HUES64 (cell line): ENCODE measurements at regions not wholly inside any gene's neighbourhood (a gene's known extent, or its start where the extent isn't known, plus 50 kb on each side); places are given as distances from the start of the nearest gene placed in this dataset.

ENCODE experiments used
- H3K27ac ChIP-seq: 2 replicates; pipeline ENCODE4 v1.7.0; 2013; ENCODE audit warnings: low read depth, low read length, inconsistent platforms
- H3K27me3 ChIP-seq: 2 replicates; pipeline ENCODE4 v1.6.1; 2013; ENCODE audit warnings: mild to moderate bottlenecking, low read length; ENCODE audit not compliant: insufficient read depth
- H3K36me3 ChIP-seq: 2 replicates; pipeline ENCODE4 v1.6.1; 2013; ENCODE audit warnings: mild to moderate bottlenecking, low read length; ENCODE audit not compliant: insufficient read depth
- H3K4me1 ChIP-seq: 2 replicates; pipeline ENCODE4 v1.6.1; 2013; ENCODE audit warnings: mild to moderate bottlenecking, low read length, moderate library complexity; ENCODE audit not compliant: insufficient read depth
- H3K4me3 ChIP-seq: 2 replicates; pipeline ENCODE4 v1.5.1; 2013; ENCODE audit warnings: mild to moderate bottlenecking, low read length, moderate library complexity
- H3K9ac ChIP-seq: 2 replicates; pipeline ENCODE4 v1.6.1; 2013; ENCODE audit warnings: mild to moderate bottlenecking, low read depth, low read length
- H3K9me3 ChIP-seq: 2 replicates; pipeline ENCODE4 v1.6.1; 2013; ENCODE audit warnings: low read depth, low read length; ENCODE audit not compliant: insufficient read depth
- WGBS: fragments of 150-250, 120-280 bp; methylation state at CpG from one replicate; pipeline ENCODE4 v1.1.7; 2013; ENCODE audit warnings: missing lambda C conversion rate; 5-methylcytosine and 5-hydroxymethylcytosine counted together

DNA sequence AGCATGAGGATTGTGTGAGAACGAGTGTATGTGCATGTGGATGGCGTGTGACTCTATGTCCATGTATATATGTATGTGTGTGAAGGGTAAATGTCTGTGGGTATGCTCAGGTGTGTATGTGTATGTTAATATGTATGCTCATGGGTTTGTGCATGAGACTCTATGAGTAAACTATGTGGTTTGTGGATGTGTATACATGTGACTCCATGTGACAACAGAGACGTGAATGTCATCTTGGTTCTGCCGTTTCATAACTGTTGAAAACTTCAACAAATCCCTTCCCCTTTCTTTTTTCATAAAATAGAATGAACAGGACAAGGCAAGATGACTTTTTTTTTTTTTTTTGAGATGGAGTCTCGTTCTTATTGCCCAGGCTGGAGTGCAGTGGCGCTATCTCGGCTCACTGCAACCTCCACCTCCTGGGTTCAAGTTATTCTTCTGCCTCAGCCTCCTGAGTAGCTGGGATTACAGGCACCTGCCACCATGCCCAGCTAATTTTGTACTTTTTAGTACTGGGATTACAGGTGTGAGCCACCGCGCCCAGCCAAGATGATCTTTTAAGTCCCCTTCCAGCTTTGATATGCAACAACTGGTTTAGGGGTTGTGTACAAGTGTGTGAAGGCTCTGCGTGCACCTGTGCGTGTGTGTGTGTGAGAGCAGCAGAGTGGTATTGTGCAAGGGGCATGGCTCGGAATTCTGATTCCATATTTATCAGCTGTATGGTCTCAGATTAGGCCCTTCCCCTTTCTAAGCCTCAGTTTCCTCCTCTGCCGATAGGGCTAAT lies 106.3 kb downstream of the EBNA1BP2 start:
- no peak overlapping the region for H3K4me3 ChIP-seq
- no peaks in the 10 kb centered on the region for H3K36me3 ChIP-seq
- no peak overlapping the region for H3K27ac ChIP-seq
- H3K9ac ChIP-seq = no peak overlapping the region
- 90% methylated on average over 13 of the region's 13 CpGs for WGBS
- H3K4me1 ChIP-seq = peaks cover 23% of the 10 kb centered on the region
- H3K9me3 ChIP-seq = no peaks in the 10 kb centered on the region
- H3K27me3 ChIP-seq = no peaks in the 10 kb centered on the region

DNA sequence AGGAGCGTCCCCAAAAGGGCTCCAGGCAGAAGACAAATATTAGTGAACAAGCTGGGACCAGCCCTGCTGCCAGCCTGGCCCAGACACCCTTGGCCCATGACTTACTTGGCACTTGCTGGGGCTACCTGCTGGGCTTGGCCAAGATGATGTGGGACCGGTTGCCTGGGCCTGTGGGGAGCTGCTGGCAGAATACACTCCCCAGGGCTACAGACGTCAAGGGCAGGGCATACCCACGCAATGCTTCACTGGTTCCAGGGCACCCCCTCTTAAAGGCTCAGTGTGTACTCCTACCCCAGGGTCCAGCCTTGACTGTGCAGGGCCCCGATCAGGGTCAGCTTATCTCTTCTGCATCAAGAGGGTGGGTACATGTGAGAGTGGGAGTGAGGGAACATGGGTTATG lies 106.5 kb upstream of the SLC2A1 start:
- no peak overlapping the region for H3K27ac ChIP-seq

DNA sequence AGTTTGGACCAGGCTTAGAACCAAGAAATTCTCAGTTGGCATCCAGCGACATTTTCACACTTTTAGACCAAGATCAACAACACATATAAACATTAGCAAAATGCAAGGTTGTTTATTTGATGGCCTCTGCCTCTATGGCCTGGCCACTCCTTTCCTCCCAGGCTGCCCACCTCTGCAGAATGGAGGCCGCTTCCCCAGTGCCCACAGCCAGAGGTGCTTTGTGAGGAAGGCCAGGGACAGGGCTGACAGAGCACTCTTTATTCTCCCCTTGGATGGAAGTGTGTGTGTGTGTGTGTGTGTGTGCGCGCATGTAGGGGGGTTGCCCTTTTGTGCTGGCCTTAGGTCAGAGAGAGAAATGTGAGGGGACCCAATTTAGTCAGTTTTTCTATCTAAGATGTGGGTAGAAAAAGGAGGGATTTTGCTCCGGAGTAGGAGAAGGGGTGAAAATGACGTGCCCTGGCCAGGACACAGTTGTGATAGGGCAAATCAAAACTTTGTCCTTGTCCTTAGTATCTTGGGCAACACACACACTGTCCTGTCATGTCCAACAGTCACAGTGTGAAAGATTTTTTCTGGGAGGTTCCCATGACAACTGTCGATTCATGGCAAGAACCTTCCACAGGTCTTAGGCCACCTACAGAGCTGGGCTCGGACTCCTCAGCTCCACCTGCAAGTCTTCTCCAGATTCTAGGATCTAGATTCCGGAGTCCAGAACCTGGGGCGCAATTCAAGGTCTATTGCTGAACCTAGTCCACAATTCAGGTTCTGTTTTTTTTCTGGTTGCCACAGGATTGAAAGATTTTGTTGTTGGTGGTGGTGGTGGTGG lies 104.9 kb upstream of the SLC2A1 start:
- Histone ChIP-seq H3K36me3 (no peaks in the 10 kb centered on the region), H3K4me3 (no peak overlapping the region), H3K9ac (no peak overlapping the region), H3K9me3 (no peaks in the 10 kb centered on the region), H3K4me1 (peaks cover 17% of the 10 kb centered on the region), H3K27me3 (no peaks in the 10 kb centered on the region), H3K27ac (no peak overlapping the region)
- WGBS = 92% methylated on average over 10 of the region's 10 CpGs

More for the DNA sequence above, 106.5 kb upstream of the SLC2A1 start:
- Histone ChIP-seq H3K36me3 (no peaks in the 10 kb centered on the region), H3K9ac (no peak overlapping the region), H3K9me3 (no peaks in the 10 kb centered on the region), H3K27me3 (no peaks in the 10 kb centered on the region), H3K4me3 (no peak overlapping the region), H3K4me1 (peaks cover 21% of the 10 kb centered on the region)
- WGBS = 92% methylated on average over 5 of the region's 5 CpGs

DNA sequence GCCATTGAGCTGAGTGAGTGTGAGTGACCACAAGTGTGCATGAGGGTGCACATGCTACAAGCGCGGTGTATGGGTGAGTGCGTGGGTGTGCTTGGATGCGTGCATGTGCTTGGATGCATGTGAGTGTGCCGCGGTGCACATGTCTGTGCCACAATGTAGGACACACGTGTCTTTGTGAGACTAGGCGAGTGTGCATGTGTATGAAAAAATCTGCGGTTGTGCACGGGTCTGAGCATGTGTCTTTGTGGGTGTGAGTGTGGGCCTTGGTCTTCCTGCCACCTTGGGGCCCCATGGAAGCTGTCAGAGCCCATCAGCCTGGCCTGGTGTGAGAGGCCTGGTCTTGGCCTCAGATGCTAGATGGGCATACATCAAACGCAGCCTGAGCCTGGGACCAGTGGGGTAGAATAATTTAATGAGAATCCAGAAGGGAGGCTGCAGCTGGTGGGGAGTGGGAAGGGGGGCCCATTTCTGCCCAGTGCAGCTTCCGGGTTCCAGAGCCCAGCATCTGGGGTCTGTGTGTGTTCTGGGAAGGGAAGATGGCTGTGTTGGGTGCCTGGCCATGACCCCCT lies 103.9 kb upstream of the SLC2A1 start:
- no peak overlapping the region for H3K27ac ChIP-seq
- WGBS = 94% methylated on average over 12 of the region's 12 CpGs
- H3K9me3 ChIP-seq = no peaks in the 10 kb centered on the region
- no peaks in the 10 kb centered on the region for H3K27me3 ChIP-seq
- H3K4me3 ChIP-seq = no peak overlapping the region
- peaks cover 24% of the 10 kb centered on the region for H3K4me1 ChIP-seq
- H3K9ac ChIP-seq = no peak overlapping the region
- H3K36me3 ChIP-seq = no peaks in the 10 kb centered on the region

DNA sequence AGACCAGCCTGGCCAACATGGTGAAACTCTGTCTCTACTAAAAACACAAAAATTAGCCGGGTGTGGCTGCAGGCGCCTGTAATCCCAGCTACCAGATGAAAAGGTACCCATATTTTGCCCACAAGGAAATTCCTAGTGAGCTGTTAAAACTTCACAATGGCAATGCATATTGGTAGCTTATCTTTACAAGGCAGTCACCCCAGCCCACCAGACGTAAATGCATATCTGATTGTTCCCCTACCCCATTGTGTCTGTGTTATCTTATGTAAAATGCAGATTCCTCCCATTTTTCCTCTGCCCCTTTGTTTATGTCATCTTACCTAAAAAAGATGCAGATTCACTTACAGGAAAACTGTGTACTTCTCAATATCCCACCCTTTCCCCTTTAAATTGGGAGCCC lies 103.1 kb upstream of the SLC2A1 start:
- no peak overlapping the region for H3K4me3 ChIP-seq
- H3K9me3 ChIP-seq = no peaks in the 10 kb centered on the region
- no peak overlapping the region for H3K27ac ChIP-seq
- no peak overlapping the region for H3K9ac ChIP-seq
- H3K36me3 ChIP-seq = no peaks in the 10 kb centered on the region
- H3K4me1 ChIP-seq = peaks cover 24% of the 10 kb centered on the region
- no peaks in the 10 kb centered on the region for H3K27me3 ChIP-seq
- 60% methylated on average over 3 of the region's 3 CpGs for WGBS

DNA sequence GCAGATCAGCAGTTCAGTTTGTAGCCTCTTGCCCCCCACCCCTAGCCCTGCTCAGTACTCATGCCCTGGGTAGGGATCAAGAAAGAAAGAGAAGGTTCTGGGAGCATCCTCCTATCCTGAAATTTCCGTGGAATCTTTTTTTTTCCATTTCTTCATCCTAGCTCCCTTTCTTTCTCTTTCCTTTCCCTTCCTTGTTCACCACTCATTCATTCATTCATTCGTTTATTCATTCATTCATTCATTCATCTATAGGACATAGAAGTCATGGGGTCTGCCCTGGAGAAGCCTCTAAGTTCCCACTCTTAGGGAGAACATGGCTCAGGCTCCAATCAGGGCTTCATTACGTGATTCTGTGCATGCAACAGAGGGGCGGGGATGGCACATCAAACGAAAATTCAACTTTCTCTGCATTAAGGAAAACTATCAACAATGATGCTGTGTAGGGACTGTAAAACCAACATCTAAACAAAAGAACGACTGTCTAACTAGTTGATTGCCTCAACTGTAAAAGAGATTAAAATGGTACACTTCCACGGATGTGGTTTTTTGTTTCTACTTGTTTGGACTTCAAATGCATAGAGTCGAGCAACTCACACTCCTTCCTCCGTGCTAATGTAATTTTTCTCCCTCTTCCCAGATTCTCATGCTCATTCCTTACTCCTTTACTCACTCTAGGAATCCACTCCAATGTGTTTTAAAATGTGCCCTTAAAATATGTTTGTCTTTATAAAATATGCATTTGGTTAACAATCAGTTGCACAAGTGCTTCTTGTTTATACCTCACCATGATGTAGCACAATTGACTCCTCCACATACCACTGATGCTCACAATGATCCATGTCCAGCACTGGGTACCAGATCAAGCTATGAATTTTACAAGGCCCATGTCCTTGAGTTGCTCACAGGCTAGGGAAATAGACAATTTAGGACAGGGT lies 101.2 kb upstream of the SLC2A1 start:
- no peaks in the 10 kb centered on the region for H3K9me3 ChIP-seq
- H3K36me3 ChIP-seq = no peaks in the 10 kb centered on the region
- 89% methylated on average over 9 of the region's 9 CpGs for WGBS
- no peaks in the 10 kb centered on the region for H3K27me3 ChIP-seq
- no peak overlapping the region for H3K27ac ChIP-seq
- H3K4me3 ChIP-seq = no peak overlapping the region
- H3K9ac ChIP-seq = no peak overlapping the region
- H3K4me1 ChIP-seq = peaks cover 24% of the 10 kb centered on the region

DNA sequence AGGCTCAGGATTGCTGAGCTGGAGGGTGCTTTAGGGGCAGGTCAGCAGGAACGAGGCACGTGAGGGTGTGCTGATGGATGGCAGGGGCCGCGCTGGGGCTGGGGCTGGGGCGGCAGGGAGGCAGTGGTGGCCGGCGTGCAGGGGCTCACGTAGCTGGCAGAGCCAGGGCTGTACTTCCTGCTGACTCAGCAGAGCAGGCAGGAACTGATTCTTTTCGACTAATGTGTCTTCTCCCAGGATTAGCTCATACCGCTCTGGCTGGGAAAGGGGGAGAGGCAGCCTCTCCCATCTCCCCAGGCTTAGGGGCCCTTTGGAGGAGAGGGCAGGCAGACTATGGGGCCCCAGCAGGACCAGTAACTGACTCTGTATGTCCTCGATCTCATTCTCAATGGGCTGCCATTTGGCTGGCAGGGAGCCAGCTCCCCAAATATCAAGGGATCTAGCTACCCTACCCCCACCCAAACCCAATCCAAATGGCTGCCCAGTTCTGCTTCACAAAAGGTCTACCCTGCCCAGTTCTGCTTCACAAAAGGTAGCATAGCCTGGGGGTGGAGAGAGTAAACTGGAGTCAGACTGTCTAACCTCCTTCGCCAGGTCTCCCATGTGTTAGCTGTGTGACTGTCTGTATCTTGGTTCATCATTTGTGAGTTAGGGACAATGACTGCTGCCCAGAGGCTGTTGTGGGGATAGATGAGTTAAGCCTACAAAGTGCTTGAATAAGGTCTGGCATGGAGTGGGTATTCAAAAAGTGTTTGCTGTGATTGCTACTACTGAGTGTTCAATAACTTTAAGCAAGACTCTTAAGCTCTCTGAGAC lies 100.1 kb upstream of the SLC2A1 start:
- H3K36me3 ChIP-seq = no peaks in the 10 kb centered on the region
- H3K4me3 ChIP-seq = no peak overlapping the region
- no peaks in the 10 kb centered on the region for H3K9me3 ChIP-seq
- peaks cover 24% of the 10 kb centered on the region for H3K4me1 ChIP-seq
- H3K9ac ChIP-seq = no peak overlapping the region
- no peak overlapping the region for H3K27ac ChIP-seq
- H3K27me3 ChIP-seq = no peaks in the 10 kb centered on the region
- 37% methylated on average over 12 of the region's 12 CpGs for WGBS

DNA sequence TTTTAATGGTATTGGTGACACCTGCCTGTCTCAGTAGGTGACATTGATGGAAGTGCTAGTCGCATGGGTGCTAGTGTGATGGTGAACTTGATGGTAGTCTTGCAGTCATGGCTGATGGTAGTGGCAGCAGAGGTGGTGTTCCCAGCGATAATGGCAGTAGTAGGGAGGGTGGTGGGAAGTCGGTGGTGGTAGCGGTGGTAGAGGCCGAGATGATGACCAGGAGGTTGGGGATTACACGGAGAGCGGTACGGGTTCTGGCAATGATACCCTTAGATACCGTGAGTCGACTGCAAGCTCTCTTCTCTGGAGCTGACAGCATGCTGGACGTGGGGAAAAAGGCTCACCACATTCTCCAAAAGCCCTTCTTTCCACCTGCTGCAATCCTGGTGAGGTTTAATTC lies 99.4 kb upstream of the SLC2A1 start:
- H3K9ac ChIP-seq = no peak overlapping the region
- H3K36me3 ChIP-seq = no peaks in the 10 kb centered on the region
- no peaks in the 10 kb centered on the region for H3K9me3 ChIP-seq
- peaks cover 24% of the 10 kb centered on the region for H3K4me1 ChIP-seq
- no peak overlapping the region for H3K4me3 ChIP-seq
- WGBS = 95% methylated on average over 11 of the region's 11 CpGs
- H3K27me3 ChIP-seq = no peaks in the 10 kb centered on the region
- no peak overlapping the region for H3K27ac ChIP-seq

DNA sequence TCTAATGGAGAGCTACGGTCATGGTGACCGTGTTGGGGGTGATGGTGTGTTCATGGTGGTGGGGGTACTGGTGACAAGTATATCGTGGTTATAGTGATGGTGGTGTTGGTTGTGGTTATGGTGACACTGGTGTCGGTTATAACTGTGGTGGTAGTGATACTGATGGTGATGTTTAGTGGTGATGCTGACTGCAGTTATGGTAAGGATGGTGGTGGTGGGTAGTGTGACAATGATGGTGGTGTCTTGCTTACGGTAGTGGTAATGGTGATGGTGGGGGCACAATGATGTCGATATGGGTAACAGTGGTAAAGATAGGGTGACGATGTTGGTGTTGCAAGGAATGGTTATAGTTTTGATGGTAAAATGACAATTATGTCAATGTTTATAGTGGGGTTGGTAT lies 98.9 kb upstream of the SLC2A1 start:
- Histone ChIP-seq H3K9me3 (no peaks in the 10 kb centered on the region), H3K27ac (no peak overlapping the region), H3K9ac (no peak overlapping the region), H3K36me3 (no peaks in the 10 kb centered on the region), H3K4me3 (no peak overlapping the region), H3K4me1 (peaks cover 24% of the 10 kb centered on the region), H3K27me3 (no peaks in the 10 kb centered on the region)
- 94% methylated on average over 7 of the region's 7 CpGs for WGBS

DNA sequence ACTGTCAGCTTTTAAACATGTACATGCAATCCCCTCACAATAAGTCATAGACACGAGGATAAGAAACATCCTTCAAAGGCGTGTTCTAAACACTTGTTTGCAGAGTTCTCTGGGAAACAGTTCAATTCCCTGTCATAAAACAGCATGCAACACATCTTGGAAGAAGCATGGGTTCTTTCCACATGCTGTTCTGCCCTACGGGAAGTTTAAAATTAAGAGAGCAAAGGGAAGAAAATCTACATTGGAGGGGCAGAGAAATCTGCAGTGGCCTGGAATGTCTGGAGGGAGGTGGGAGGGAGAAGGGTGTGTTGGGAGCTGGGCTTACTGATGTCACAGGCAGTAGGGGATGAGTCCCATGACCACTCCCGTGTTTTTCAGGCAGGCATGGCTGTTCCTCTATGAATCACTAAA lies 98.3 kb upstream of the SLC2A1 start:
- Histone ChIP-seq H3K9me3 (no peaks in the 10 kb centered on the region), H3K9ac (no peak overlapping the region), H3K4me1 (peaks cover 23% of the 10 kb centered on the region), H3K27me3 (no peaks in the 10 kb centered on the region), H3K27ac (no peak overlapping the region), H3K4me3 (no peak overlapping the region), H3K36me3 (no peaks in the 10 kb centered on the region)
- 82% methylated on average over 4 of the region's 4 CpGs for WGBS
